GM21526 (cell line): ENCODE measurements at regions not wholly inside any gene's neighbourhood (a gene's known extent, or its start where the extent isn't known, plus 50 kb on each side); places are given as distances from the start of the nearest gene placed in this dataset.
"Not testable (repeated sequence)": the region's sequence is repeated elsewhere in the genome, so short reads cannot be mapped to it uniquely, and the experiment has no call there.

ENCODE experiments used
- ATAC-seq: cut with Tn5 transposase; IDR thresholded peaks from one replicate; pipeline ENCODE4 v1.9.1; 2021; ENCODE audit warnings: moderate library complexity; ENCODE audit not compliant: unreplicated experiment, low FRiP score

DNA sequence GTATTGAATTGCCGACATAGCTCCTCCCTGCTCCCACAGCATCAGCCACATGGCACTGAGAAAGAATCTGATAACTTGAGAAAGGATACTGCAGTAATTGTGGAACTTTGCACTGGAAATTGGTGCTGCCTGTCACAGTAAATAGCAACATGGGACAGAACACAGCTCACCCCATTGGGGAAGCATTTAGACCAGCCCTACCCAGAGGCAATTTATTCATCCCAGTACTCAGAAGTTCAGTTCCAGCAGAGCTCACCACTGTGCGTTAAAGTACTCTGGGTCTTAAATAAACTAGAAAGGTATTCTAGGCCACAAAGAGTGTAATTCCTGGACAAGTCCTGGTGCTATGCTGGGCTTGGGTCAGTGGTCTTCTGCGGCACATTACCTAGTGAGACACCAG lies 347.1 kb downstream of the PYDC2 start:
- ATAC-seq = no peak

DNA sequence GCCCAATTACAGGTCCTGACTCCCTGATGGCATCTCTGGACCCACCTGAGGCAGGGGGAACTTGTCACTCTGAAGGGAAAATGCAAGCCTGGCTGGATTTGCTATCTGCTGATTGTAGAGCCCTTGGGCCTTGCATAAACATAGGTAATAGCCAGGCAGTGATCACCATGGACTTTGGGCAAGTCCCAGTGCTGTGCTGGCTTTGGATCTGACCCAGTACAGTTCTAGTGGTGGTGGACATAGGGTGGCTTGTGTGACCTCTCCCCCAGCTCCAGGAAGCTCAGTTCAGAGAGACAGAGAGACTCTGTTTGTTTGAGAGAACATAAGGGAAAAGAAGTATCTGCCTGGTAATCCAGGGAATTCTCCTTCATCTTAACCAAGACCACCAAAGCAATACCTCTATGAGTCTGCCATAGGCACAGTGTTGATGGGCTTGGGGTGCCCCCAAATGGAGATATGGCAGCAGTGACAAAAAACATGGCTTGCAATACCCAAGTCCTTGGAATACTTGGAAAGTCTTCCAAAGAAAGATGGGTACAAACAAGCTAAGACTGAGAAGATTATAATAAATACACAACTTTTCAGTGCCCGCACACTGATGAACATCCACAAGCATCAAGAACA lies 348.5 kb downstream of the PYDC2 start:
- no peak for ATAC-seq

DNA sequence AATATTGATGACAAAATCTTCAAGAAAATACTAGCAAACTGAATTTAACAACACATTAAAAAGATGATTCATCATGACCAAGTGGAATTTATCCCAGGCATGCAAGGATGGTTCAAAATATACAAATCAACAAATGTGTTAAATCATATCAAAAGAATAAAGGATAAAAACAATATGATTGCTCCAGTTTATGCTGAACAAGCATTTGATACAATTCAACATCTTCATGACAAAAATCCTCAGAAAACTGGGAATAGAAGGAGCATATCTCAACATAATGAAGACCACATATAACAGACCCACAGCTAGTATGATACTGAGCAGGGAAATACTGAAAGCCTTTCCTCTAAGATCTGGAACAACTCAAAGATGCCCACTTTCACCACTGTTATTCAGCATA lies 352.3 kb downstream of the PYDC2 start:
- no peak for ATAC-seq

DNA sequence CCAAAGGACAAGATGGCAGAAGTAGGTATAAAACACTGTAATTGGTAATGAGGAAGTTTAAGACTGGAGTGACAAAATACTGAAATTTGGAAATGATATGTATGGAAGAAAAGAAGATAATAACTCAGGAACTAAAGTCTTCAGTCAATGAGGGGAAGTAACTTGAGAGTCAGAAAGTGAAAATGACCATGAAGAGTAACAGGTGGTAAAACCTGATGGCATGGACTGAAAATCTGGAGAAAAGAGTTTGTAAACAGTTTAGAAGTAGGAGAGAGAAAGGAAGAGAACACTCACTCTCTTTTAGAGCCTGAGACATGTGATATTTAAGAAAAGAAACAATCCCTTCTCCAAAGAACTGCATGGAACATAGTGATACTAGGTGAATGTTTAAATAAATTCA lies 387.9 kb downstream of the PYDC2 start:
- ATAC-seq = no peak

DNA sequence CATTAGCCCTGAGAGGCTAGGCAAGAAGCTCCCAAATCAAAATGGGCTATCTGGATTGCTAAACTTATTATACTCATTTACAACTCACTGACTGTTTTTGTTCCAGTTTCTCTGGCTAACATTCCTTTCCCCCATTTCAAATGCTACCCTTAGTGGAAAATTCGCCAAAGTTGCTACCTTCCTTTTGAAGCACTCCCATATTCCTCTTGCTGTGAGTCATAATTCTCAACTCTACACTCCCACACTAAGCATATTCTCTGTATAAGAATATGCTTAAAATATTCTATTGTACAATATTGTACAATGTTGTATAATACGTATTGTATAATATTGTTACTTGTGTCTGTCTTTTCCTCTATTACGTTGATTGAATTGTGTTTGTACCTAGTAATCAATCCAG lies 398.6 kb downstream of the PYDC2 start:
- no peak for ATAC-seq

DNA sequence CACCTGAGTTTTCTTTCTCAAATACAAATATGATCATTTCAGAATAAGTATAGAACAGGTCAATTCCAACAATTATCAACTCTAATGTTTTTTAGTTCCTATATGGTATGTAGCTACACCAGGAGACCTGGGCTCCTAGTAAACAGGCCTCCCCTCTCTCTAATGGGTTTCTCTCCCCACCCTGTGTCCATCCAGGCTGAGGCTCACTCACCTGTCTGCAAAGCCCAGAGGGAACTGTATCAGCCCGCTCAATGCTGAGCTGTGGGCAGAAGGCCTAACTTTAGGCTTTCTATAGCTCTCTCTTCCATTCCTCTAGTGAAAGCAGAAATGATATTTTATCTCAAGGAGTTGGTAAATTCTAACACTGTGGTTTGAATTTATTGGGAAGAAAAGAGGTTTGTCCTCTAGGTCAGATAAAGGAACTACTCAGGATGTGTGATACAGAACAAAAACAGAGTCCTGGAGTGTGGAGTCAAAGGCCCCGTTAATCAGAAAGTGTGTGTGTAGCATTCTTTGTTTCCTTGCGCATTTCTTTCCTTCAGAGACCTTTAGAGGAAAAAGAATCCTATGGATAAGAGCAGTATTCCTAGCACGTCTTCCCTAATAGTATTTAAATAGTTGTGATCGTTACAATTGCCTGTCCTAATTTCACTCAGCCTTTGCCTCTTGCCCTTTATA lies 408.9 kb downstream of the PYDC2 start:
- no peak for ATAC-seq

DNA sequence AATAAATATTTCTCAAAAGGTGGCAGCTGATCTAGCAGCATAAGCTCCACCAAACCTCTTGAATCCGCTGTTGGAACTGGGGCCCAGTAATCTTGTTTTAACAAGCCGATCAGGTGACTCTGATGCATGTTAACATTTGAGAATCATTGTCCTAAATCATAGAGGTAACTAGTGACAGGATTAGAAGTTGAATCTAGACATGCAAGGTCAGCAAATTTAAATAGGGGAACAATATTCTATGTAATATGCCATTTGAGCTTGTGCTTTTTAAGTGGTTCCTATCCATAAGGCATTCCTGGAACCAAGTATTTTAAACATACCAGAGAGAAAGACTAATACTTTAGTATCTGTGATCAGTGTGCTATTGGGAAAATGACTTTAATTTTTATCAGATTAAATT lies 412.8 kb downstream of the PYDC2 start:
- no peak for ATAC-seq

DNA sequence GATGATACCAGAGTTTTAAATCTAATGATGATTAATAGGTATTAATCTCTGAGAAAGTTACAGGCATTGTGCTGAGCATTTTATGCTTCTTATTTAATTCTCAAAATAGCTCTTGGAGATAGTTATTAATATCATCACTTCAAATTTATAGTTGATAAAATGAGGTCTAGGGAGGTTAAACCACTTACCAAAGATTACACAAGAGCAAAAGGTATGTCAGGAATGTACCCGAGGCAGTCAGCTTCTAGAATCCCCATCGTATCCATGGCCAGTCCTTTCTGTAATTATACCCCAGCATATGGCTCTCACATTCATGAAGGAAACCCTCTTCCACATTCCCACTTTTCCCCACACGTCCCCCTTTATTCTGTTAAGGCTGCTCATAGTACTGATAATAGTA lies 421.3 kb downstream of the PYDC2 start:
- ATAC-seq = no peak

DNA sequence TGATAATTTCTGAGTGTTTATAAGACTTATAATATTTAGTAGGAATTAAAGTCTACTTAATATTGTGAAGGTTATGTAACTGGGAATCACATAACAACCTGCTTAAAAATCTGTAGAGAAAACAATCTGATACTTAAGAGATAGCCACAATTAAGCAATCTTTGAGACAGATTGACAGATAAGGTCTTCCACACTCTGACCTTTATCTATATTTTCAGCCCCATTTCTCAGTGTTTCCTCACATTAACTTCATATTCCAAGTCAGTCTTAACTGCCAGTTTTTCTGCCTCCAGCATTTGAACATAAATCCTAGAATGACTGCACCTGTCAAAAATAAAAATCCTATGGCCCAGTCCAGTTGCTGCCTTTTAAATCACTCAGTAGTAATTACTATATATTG lies 423.2 kb downstream of the PYDC2 start:
- ATAC-seq = no peak

DNA sequence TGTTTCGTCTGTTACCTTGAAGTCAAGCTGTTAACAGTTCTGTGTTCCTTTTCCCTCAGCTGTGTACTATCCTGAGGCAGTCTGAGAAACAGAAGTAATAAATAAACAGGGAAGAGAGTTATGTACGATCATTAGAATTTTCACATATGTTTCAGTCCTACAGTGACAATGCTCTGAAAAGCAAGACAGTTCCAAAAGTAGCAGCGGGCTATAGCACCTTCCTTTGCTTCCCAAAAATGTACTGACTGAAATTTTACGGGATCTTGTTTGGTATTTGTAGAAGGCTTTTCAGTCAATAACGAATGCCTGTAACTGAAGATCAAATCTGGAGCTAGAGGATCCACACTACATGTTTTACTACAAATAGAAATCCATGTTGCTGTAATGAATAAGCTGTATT lies 428.1 kb downstream of the PYDC2 start:
- ATAC-seq = no peak

DNA sequence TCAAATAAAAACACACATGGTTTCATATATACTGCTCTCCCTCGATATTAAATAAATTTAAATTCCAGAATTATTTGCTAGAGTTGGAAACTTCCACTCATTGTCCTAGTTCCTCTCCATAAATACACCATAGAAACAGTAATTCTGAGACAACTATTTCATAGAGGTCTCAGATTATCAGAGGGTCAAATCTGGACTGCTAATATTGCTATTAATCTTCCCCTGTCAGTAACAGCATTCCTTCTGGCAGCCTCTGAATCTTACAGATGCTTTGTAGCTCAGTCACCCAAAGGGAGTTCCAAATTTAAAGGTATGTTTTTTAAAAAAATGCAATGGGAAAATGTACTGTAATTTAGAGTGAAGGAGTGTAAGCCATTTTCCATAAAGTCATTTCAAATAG lies 428.8 kb downstream of the PYDC2 start:
- ATAC-seq = no peak

DNA sequence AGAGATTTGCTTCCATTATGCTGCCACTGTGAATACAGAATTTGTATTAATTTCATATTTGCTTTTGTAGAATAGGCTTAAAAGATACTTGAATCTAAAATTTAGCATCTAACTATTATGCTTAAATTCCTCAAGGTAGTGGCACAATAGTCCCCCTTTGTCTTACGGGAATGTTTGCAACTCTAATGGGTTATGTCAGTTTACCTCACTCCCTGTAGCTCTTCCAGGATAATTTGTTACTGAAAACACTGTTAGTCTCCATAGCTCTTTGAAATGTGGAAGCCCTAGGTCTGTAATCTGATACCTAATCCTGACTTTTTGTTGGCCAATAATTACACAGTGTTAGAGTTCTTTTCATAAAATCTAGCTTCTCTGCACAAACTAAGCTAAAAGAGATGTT lies 433.4 kb downstream of the PYDC2 start:
- ATAC-seq = no peak

DNA sequence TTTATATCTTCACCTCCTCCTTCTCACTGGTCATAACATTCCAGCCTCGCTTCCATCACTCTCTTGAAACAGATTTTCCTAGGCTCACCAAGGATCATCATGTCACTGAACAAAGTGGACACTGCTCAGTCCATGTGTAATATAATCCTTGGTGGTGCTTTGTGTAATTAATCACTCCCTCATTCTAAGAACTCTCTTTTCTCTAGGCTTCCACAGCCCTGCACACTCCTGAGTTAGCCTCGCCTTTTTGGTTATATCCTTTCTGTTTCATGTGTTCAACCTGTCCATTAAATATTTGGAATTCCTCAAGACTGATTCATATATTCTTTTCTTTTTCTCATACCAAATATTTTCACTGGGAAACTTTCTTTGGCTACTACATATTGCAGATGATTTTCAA lies 440.8 kb downstream of the PYDC2 start:
- no peak for ATAC-seq

DNA sequence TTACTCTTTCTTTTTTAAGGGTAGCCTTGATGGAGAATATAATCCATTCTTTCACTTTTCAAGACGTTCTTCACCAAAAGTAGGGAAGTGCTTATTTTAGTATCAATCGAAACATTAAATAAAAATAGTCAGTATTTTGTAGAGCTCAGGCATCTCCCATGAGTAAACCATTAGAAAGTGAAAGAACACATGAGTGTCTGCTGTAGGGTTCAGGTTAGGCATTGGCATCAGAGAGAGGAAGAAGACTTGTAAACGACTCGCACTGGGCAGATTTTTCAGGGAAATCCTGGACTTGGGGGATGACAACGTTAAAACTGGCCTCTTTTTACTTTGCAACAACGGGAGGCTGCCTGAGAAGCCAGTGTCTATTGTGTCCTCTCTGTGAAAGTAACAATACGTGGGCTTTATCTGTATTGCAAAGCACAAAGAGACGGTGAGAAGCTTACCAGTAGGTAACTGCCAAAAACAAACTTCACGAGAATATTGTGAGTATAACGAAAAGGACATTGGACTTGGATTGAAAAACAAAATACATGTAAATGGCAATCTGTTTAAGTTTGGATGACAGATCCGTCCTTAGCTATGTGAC lies 451.7 kb downstream of the PYDC2 start:
- ATAC-seq = no peak

DNA sequence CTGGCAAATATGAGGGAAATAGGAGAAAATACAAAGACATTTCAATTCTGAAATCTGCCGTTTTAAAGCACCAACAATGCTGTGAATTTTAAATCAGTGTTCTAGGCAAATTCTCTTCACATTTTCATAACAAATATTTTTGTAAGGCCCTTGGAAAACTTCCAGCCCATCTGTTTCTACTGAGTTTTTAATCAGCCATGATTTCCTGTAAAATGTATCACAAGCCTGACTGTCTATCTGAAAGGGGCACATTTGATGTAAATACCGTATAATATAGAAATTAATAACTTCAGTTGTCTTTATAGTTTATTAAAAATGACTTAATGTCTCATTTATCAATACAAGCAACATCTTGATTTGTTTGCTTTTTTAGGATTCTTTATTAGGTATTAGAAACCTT lies 454.7 kb downstream of the PYDC2 start:
- no peak for ATAC-seq

DNA sequence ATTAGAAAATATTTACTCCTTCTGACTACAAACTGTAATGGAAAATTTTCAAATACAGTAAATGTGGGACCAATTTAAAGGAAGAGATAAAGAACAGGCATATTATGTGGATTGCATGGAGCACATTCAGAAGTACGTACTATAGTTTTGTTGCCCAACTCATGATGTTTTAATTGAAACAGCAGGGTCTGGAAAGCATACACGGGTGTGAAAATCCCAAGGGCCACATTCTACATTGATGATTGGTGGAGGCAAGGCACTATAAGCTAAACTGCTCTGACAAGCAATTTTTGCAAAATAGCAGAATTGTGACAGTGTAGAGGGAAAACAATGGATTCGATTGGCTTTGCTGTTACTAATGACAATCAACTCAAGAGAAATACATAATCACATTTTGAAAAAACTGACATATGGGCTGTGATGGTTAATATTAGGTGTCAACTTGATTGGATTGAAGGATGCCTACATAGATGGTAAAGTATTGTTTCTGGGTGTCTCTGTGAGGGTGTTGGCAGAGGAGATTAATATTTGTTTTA lies 458.6 kb downstream of the PYDC2 start:
- ATAC-seq = no peak

DNA sequence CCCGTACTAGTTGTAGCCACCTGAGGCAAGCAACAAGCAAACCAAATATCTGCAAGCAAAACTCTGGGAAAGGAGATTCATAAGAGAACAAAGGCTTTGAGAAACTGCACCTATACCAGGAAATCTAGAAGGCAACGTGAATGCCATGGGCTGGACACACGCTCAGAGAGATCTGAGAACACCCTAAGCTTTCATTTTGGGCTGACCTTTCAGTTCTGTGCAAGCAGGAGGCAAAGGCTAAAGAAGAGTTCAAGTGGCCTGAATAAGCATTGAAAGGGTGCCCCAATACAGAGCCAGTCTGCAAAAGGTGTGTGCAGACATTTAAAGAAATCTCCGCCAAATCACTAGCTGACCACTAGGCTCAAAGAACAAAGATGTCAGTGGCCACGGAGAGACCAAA lies 461.6 kb downstream of the PYDC2 start:
- ATAC-seq = no peak

DNA sequence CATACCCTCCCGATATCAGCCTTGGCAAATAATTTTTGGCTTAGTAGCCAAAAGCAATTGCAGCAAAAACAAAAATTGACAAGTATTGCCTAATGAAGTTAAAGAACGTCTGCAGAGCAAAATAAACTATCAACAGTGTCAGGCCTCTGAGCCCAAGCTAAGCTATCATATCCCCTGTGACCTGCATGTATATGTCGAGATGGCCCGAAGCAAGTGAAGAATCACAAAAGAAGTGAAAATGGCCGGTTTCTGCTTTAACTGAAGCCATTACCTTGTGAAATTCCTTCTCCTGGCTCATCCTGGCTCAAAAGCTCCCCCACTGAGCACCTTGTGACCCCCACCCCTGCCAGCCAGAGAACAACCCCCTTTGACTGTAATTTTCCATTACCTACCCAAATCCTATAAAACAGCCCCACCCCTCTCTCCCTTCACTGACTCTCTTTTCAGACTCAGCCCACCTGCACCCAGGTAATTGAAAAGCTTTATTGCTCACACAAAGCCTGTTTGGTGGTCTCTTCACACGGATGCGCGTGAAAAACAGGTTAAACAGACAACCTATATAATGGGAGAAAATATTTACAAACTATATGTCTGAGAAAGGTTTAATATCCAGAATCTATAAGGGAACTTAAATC lies 466.3 kb downstream of the PYDC2 start:
- not testable (repeated sequence) for ATAC-seq

DNA sequence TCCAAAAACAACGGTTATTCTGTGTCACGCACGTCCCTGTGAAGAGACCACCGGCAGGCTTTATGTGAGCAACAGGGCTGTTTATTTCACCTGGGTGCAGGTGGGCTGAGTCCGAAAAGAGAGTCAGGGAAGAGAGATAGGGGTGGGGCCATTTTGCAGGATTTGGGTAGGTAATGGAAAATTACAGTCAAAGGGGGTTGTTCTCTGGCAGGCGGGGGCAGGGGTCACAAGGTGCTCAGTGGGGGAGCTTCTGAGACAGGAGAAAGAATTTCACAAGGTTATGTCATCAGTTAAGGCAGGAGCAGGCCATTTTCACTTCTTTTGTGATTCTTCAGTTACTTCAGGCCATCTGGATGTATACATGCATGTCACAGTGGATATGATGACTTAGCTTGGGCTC lies 467.0 kb downstream of the PYDC2 start:
- not testable (repeated sequence) for ATAC-seq

DNA sequence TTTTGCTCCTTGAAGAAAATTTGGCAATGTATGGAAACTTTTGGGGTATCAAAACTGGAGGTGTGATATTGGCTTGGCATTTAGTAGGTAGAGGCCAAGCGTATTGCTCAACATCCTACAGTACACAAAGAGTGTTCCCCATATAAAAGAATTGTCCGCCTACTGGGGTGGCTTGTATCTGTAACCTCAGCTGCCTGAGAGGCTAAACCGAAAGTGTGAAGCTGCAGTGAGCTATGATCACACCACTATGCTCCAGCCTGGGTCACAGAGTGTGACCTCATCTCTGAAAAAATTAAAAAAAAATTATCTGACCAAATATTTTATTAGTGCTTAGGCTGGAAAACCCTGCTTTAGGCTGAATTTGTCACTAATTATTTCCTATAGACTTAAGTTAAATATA lies 483.9 kb downstream of the PYDC2 start:
- ATAC-seq = peak; percentile 76

DNA sequence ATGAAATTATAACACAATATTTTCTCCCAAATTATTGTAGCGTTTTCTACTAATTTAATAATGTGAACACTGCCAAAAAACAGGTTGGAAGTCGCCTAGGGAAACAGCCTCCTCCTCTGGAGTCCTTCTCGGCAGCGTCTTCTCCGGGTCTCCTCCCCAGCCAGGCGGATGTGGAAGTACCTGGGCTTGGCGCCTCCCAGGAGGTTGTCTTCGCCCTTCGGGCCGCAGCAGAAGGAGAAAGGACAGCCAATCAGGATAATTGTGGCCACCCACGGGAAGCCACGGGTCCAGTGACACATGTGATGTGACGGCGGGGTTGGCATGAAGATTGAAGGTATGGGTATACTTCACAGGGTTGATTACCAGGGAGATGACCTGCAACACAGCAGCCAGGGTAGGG lies 491.2 kb downstream of the PYDC2 start:
- no peak for ATAC-seq

DNA sequence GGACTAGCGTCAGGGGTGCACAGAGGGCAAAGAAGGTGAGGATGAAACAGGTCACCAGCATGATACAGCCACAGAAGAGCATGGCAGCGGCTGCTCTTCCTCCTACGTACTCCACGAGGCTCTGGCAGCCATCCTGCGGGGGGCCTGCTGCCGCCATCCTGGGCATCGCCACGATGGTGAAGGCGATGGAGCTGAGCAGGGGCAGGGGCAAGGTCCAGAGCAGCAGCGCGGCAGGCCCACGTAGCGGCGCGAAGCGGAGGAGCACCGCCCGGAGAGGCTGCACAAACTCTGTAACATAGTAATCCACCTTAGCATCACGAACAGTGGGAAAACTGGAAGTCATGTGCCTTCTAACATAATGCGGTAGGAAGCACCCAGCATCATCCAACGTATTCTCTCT lies 491.6 kb downstream of the PYDC2 start:
- ATAC-seq = no peak
